ENCODE measurements at regions not wholly inside any gene's neighbourhood (a gene's known extent, or its start where the extent isn't known, plus 50 kb on each side); places are given as distances from the start of the nearest gene placed in this dataset.

DNA sequence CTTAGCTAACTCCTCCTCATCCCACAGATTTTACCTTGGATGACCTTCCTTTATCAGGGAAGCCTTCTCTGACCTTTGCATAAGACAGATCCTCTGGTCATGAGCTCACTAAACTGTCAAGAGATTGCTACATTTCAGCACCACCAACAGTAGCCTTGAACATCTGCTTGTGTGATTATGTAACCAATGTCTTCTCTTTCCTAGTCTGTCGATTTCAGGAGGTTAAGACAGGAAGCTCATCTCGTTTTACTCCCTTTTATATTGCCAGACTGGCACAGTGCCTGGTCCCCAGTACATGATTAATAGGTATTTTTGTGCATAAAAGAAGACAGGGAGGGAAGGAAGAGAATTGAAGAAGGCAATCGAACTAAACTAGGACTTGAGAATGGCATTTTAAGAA is 1697.7 kb downstream of the EFNB2 start:
- no peak for DNase-seq (ENCODE audit: low read depth)

DNA sequence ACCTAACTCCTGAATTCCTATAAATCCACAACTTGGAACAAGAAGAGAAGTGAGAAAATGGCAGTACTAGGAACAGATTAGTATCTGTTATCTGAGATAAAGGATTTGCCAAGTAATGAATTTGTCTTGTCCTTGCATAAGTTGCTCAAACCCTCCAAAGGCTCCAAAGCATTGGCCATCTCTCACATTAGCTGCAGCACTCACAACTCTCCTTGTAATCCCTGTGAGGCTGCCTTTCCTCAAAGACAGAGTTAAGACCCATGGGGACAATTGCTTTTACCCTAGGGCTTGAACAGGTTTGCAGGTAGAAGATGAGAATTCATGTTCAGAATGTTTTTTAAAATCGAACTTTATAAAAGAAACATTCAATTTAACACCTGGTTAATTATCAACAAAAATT is 1702.2 kb downstream of the EFNB2 start:
- no peak for DNase-seq (ENCODE audit: low read depth)

DNA sequence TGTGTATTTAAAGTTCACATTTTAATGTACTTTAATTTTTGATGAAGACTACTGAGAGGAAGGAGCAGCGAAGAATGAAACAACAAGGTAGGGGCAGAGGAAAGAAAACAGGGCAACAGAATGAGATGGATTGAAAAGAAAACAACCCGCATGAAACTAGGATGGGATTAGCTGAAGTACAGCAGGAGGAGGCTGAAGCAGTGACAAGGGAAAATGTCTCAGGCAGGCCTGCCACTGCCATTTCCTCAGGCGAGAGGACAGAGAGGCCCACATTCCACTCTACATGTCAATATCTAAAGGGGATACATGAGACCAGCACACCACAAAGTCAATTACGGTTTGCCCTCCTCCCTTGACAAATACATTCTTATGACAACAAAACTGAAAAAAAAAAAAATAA is 1703.2 kb downstream of the EFNB2 start:
- DNase-seq (ENCODE audit: low read depth), result no peak

DNA sequence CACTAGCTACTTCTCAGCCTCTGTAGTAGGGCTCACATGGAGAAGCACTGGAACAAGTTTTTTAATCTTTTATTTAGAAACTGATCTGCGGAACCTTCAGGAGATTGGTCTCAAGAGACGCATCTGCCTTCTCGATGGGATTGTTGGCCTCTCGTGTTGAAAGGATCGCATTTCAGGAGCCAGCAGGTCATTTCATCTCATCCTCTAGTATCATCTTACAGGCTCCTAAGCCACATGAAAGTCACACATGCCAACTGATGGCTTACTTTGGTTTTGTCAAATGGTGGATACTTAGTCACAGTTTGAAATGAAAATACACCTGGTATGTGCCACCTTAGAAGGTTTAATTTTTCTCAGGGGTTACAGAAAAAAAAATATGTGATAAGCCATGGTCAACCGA is 1703.6 kb downstream of the EFNB2 start:
- no peak for DNase-seq (ENCODE audit: low read depth)

DNA sequence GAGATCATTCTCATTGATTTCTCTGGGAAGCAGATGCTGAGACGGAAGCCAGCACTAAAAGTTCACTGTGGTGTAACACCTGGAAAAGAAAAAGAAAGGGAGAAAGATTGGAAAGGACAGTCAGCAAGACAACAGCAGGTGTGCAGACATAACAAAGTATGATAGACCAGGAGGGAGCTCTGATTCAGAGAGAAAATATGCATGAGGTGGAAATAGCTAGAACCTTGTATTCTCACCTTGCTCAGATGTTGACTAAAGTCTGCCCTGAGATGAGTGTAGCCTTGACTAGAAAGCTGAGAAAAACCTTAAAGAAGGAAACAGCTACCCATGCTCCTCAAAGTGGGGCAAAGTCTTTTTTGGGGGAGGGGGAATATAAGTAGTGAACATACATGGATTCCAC is 1711.8 kb downstream of the EFNB2 start:
- no peak for DNase-seq (ENCODE audit: low read depth)

DNA sequence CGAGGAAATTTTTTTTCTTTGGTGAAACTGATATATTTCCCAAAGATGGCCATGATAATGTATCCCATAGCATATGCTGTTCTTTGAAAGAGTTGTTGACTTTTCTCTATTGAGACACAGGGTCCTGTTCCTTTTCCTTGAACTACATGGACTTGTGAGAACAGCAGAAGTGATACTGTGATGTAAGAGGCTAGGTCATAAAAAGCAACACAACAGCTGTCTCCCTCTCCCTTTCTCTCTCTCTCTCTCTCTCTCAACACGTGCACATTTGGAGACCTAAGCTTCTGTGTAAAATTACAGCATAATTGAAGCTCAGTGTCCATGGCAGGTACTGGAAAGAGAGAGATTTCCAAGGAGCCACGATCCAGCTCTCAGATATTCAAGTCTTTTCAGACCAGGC is 1712.4 kb downstream of the EFNB2 start:
- no peak for DNase-seq (ENCODE audit: low read depth)

DNA sequence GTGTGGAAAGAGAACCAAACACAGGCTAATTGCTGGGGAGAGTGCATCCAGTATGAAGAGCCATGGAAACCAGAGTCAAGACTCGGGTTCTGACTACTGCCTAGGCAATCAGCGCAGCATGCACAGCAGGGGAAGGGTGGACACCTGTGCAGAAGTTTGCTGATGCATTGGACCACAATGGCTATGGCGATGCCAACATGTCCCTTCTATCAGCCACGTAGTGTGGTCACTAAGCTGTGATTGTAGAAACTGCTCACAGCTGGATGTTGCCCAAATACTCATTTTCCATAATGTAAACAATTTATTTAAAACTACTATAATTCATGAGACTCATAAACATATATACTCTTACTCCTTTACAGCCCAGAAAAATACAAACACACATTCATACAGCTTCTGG is 1718.2 kb downstream of the EFNB2 start:
- no peak for DNase-seq (ENCODE audit: low read depth)

DNA sequence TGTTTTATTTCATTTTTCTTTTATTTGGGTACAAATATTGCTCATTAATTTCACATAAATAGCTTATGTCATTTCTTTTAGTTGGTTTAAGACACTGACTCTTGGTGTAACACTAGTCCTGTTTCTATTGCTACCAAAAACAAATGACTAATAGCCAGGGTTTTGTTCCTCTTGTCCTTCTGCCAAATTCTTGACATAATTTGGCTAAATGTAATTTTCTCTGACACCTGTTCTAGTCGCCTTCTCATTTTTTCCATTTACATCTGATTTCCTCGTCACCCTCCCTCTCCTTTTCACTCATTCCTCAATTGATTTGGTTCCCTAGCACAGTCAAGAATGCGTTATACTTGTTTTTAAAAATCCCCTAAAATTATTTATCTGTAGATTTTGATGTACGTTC is 1718.7 kb downstream of the EFNB2 start:
- no peak for DNase-seq (ENCODE audit: low read depth)

DNA sequence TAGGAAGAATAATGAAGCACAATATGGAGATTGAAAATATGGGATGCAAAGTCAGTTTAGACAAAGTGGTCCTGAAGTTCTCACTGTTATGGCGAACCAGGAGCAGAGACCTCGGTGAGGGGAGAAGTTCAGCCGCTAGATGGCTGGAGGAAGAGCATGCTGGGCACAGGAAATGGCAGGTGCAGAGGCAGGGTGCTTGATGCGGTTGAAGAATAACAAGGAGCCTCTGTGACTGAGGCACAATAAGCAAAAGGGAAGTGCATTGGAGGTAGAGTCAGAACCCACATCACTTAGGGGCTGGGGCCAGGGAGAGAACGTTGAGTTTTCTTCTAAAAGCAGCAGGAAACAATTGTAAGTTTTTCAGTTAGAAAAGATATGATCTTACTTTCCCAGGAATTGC is 1725.2 kb downstream of the EFNB2 start:
- no peak for DNase-seq (ENCODE audit: low read depth)

DNA sequence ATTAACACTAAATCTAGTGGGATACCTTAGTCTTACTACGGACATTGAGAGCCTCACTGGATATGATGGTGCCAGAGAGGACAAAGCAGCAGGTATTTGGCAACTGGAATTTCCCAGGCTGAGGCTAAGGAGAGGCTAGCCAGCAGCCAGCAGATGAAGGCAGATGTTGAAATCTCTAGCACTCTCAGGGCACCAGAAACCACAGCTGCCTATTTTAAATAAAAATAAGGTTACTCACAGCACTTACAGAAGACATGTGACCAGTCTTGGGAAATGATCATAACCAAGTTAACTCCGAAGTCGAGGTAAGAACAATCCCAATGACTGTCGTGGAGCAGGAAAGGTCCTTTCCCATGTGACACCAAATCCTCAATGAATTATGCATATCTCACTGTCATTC is 1726.0 kb downstream of the EFNB2 start:
- DNase-seq (ENCODE audit: low read depth), result no peak

DNA sequence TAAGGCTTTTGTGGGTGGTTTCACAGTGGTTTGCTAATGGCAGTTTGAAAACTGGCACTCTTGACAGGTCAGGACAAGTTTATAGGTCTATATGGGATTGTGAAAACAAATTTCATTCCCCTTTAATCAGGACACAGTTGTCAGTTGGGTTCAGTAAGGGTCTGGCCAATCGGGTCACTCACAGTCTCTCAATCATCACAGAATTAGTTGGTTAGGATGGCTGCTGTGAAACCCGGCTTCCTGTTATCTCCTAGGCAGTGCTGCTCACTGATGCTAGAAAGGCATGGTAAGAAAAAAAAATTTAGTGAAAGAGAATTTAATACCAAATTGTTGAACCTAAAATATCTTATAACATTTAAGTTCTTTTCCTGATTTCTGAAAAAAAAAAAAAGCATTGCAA is 1730.1 kb downstream of the EFNB2 start:
- no peak for DNase-seq (ENCODE audit: low read depth)

DNA sequence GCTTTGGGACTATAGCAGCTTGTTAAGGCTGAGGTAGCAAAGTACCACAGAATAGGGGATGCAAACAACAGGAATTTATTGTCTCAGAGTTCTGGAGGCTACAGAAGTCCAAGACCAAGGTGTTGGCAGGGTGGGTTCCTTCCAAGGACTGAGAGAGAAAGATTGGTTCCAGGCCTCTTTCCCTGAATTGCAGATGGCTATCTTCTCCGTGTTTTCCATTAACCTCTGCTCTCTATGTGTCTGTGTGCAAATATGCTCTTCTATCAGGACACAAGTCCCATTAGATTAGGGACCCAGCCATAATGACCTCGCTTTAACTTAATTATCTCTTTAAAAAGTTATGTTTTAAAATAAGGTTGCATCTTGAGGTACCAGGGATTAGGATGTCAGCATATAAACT is 1732.9 kb upstream of the SLC10A2 start:
- no peak for DNase-seq (ENCODE audit: low read depth)

DNA sequence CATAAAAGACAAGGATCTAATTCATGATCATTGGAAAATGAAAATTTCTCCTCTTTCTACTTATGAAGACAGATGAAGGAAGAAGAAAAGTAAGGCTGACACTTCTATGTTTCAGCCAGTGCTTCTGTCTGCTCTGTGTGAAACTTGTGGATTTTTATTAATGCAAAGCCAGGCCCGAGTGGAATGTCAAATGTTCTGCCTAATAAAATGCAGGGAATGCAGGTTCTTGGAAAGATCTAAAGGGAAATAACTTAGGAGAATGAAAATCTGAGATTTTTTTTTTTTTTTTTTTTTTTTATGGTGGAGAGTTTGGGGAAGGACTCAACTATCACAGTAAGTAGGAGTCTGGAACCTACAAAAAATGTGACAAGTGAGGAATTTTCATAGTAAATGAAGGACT is 1732.3 kb upstream of the SLC10A2 start:
- no peak for DNase-seq (ENCODE audit: low read depth)

DNA sequence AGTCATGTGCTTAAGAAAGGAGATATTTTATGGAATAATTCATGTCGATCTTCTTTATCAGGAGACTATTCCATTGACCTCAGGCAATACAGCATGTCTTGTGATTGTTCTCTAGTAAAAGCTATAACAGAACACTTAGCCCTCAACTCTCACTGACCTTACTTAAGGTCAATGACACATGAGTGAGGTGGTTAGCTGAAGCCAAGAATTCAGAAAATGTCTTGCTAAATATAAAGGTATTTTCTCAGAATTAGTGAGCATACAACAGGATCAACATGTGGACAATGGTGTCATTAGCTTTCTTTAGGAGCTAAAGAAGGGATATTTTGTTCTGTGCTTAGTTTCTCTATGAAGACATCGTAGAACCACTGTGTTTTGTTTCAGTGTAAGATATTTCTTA is 1730.4 kb upstream of the SLC10A2 start:
- no peak for DNase-seq (ENCODE audit: low read depth)

DNA sequence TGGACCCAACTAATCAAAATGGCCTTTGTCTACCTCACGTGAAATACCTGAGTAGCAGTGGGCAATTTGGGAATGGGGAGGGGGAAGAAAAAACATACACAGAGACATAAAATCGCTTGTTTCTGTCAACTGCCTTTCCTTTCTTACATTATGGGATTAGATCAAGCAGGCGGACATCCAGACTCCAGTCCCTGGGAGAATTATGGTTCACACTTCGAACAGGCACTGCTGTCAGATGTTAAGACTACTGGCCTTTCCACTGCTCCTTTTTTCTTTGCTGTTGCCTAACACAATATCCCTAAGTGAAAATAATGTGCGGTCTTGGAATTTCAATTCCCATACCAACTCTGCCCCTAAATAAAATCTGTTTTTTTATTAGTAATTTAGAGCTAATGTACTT is 1719.7 kb upstream of the SLC10A2 start:
- DNase-seq (ENCODE audit: low read depth), result no peak

DNA sequence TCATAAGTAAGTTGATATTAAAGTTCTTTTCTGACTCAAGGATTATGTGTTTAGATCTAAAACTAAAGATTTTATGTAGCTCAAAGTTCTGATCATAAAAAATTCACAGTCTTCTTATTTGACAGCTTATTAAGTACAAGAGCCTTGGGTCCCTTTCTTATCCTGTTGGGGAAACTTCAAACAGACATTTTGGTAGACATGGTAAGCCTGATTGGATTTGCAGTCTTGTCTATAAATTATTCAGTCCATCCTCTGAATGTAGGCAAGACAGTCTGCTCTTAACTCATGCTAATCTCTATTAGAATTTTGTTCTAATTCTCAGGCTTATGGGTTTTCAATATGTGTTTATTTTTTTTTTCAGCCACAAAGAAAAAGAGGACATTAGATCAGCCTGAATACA is 1718.7 kb upstream of the SLC10A2 start:
- no peak for DNase-seq (ENCODE audit: low read depth)

DNA sequence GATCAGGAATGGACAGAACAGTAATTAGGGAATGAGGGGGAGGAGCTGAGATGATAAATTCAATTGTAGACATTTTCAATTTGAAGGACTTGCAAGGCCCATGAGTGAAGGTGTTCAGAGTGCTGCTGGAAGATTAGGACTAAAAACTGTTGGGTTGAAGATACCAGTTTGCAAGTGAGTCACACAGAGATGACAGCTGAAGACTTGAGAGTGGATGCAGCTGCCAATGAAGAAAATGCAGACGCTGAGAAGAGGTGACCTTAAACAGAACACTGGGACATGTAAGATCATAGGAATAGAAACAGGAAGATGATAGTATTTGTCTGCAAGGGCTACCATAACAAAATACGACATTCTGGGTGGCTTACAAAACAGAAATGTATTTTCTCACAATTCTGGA is 1716.5 kb upstream of the SLC10A2 start:
- DNase-seq (ENCODE audit: low read depth), result no peak

DNA sequence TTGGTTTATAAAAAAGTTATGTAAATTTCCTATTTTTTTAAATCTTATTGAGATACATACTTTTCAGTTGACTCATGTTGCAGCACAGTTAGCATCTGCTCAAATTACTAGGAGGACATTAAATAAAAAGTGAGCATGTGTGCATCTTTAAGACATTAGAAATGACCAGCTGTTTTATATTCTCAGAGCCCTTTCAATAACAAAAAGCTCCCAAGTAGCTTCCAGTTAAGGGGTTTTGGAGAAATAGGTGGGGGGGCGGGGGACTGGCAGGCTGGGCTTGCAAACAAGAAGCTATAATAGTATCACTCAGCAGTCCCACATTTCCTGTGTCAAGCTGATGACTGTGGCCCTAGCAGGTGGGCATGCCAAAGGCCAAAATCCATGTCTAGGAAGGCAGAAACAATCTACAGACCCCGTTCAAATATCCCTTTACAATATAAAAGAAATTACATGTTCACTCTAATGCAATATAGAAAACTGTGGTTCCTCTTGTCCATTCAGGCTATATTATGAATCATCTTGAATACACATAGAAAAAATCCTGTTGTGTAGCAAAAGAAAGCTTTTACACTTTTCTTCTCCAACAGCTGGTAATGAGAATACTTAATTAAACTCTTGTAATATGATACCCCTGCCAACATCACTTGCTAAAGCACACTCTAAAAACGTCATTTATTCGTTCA is 1713.2 kb upstream of the SLC10A2 start:
- no peak for DNase-seq (ENCODE audit: low read depth)

DNA sequence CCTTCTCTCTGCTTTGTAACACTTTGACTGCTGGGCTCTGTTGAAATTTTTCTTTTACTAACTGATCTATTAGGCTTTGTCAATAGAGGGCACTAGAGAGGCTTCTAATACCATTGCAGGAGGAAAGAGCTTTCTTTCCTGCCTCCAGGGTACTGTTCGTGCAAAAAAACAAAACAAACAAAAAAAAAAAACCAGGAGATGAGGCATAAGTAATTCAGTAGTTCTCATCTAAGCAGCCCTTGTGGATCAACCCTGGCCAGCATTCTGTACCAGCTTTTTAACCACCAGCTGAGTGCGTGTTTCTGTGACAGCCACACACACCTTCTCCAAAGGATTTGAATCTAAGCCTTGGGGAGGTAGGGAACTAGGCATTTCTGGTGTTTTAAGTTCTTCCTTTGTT is 1707.6 kb upstream of the SLC10A2 start:
- no peak for DNase-seq (ENCODE audit: low read depth)

DNA sequence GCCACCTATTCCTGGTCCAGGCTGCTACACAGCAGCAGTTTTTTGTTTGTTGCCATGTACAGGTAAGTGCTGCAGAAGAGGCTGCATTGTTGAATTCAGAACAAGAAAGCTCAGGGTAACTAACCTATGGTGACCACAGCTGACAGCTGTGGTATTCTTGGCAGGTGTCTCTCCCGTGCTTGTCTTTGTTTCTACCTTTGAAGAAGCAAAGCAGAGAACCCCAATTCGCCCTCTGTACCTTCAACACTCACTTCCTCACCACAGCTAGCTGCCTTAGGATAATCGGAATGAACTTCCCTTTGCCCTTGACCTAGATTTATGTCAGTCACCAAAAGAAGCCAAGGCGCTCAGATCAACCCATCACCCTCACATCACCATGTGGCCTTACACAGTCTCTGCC is 1703.3 kb upstream of the SLC10A2 start:
- DNase-seq (ENCODE audit: low read depth), result no peak

DNA sequence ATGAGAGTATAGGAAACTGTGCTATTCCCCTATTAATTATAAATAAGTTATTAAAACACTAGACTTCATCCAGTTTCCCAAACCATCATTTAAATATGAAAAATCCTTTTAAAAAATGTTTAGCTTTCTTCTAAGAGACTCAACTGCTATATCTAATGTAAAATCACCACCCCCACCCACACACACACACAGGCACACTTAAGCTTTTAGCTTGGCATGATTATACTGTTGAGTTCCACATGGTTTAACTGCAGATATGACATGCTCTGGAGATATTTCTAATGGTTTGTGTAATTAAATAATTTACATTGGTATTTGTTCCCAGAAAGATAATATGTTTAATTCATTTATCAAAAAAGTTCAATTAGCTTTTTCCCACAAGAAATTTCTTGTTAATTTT is 1700.1 kb upstream of the SLC10A2 start:
- no peak for DNase-seq (ENCODE audit: low read depth)

DNA sequence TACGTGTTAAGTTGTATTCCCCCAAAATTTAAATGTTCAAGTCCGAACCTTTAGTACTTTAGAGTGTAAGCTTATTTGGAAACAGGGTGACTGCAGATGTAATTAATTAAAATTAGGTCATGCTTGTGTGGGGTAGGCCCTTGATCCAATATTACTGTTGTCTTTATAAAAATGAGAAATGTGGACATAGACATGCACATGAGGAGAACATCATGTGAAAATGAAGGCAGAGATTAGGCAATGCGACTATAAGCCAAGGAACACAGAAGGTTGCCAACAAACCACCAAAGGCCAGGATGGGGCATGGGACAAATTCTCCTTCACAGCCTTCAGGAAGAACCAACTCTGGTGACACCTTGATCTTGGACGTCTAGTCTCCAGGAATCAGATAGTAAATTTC is 1698.4 kb upstream of the SLC10A2 start:
- DNase-seq (ENCODE audit: low read depth), result no peak

DNA sequence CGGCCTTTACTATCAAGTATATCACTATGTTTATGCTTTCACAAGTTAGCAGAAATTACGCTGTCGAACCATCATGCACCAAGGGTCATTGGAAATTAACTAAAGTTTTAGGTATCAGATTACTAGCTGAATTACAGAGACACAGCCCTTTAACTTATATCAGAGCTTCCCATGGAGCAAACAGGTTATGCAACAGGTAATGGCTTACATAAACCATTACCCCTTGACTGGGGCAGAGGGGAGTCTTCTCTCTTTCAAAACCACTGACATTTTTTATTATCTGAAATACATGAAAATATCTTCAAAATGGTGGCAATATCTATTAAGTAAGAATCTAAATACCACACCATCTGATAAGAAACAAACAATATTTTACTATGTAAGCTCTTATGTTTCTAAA is 1692.9 kb upstream of the SLC10A2 start:
- DNase-seq (ENCODE audit: low read depth), result no peak

DNA sequence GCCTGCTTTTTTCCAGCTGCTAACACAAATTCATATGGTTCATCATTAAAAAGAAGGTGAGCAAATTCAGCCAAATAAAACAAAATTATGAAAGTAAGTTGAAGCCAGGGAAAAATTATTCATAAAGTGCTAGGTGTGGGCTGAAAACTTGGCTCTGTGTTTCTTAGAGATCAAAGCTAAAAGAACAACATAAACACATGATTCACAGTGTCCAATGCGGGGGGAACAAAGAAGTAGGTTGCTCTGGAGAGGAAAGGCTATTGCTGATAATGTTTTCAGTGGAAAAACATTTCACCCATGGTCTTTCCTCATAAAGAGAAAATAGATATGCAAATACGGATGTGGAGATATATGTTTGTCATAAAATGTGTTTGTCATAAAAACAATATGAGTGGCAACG is 1691.5 kb upstream of the SLC10A2 start:
- no peak for DNase-seq (ENCODE audit: low read depth)

DNA sequence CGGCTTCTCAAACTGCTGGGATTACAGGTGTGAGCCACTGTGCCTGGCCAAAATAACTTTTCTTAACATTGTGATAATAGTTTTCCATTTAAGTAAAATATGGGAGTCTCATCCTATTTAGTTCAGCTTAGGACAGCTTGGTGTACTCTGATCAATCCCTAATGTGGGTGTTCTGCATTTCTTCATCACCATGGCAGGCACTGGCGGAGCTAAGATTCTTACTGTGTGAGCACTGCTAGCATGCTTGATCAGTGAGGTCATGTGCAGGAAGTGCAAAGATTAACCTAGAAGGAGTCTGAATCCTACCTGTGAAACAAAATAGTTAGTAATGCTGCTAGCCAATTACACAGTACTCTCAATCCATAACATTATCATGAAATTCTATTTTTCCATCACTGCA is 1684.2 kb upstream of the SLC10A2 start:
- no peak for DNase-seq (ENCODE audit: low read depth)

Data from activated T-cell treated with anti-CD3 and anti-CD28 coated beads for 1 hour (primary cell).